GM12878 (cell line): ENCODE measurements at regions not wholly inside any gene's neighbourhood (a gene's known extent, or its start where the extent isn't known, plus 50 kb on each side); places are given as distances from the start of the nearest gene placed in this dataset.

Experiments used
- ATAC-seq: fragments of 200-7000 bp; cut with Tn5 transposase; 3 replicates; pipeline ENCODE4 v1.9.1; 2020; ENCODE audit warnings: mild to moderate bottlenecking, moderate library complexity
- BruUV-seq: library from RNA; stranded (reverse); fragments of 400-500 nt; replicated peaks from 2 replicates; lab custom pipeline; 2021; lab: Mats Ljungman, UMichigan
- CTCF ChIA-PET: fragments of 300-600 bp; sonication (Branson Sonifier 250); formaldehyde crosslinking; extraction: SDS; loops from one replicate; lab custom pipeline; 2021; ENCODE audit warnings: inconsistent platforms; lab: Yijun Ruan, JAX
- POLR2A ChIA-PET: fragments of 350-600 bp; formaldehyde crosslinking; extraction: SDS; loops from one replicate; lab custom pipeline; 2021; ENCODE audit warnings: inconsistent platforms; lab: Charles Lee
- RAD21 ChIA-PET: fragments of 300-600 bp; sonication (Branson Sonifier 250); formaldehyde crosslinking; loops from one replicate; lab custom pipeline; 2023; ENCODE audit warnings: antibody characterized with exemption; ENCODE audit not compliant: unreplicated experiment; lab: Charles Lee
- SMC1A ChIA-PET: fragments of 300-600 bp; sonication (Branson Sonifier 250); formaldehyde crosslinking; loops from one replicate; lab custom pipeline; 2023; ENCODE audit not compliant: unreplicated experiment, uncharacterized antibody; lab: Charles Lee
- DNase-seq: peaks from one replicate; pipeline ENCODE4 v3.0.0-alpha.2; 2011; ENCODE audit warnings: low read depth, low spot score
- FAIRE-seq: peaks from 3 replicates; lab custom pipeline; 2011; peaks lifted over from hg19 to GRCh38; lab: Jason Lieb, UNC
- H2AFZ ChIP-seq: 2 replicates; pipeline ENCODE4 v1.6.0; 2011; ENCODE audit warnings: low read depth, low read length, control low read depth; ENCODE audit not compliant: control insufficient read depth
- H3K27ac ChIP-seq: 2 replicates; pipeline ENCODE4 v1.5.1; 2011; ENCODE audit warnings: control low read depth; ENCODE audit not compliant: control insufficient read depth, insufficient read depth
- H3K27me3 ChIP-seq, 2 experiments: replicated peaks in 1 of 2; 2 replicates each; pipeline versions ENCODE4 v1.6.0 to v1.6.1; 2011; ENCODE audit warnings: low read length in 1 of 2; ENCODE audit not compliant: control insufficient read depth in 2 of 2, insufficient read depth in 2 of 2
- H3K36me3 ChIP-seq, 2 experiments: 2 replicates each; pipeline ENCODE4 v1.5.1; 2011; ENCODE audit warnings: low read length in 1 of 2; ENCODE audit not compliant: control insufficient read depth in 2 of 2, insufficient read depth in 2 of 2
- H3K4me1 ChIP-seq: 2 replicates; pipeline ENCODE4 v1.6.1; 2011; ENCODE audit warnings: mild to moderate bottlenecking, low read length, moderate library complexity, mixed read lengths; ENCODE audit not compliant: control insufficient read depth, insufficient read depth
- H3K4me2 ChIP-seq: 2 replicates; pipeline ENCODE4 v1.6.0; 2011; ENCODE audit warnings: control low read depth; ENCODE audit not compliant: control insufficient read depth, insufficient read depth
- H3K4me3 ChIP-seq: fragments of 200-600 bp; sonication (generic); 2 replicates; pipeline ENCODE4 v1.5.1; 2016
- H3K79me2 ChIP-seq: 2 replicates; pipeline ENCODE4 v1.6.0; 2011; ENCODE audit warnings: low read length; ENCODE audit not compliant: control insufficient read depth, insufficient read depth
- H3K9ac ChIP-seq: 2 replicates; pipeline ENCODE4 v1.8.0; 2011; ENCODE audit warnings: low read length, control low read depth, mixed read lengths; ENCODE audit not compliant: control insufficient read depth, insufficient read depth
- H3K9me3 ChIP-seq: replicated peaks from 3 replicates; pipeline ENCODE4 v1.5.1; 2011; ENCODE audit warnings: mild to moderate bottlenecking, low read length; ENCODE audit not compliant: control insufficient read depth, insufficient read depth
- H4K20me1 ChIP-seq: 2 replicates; pipeline ENCODE4 v1.6.0; 2011; ENCODE audit not compliant: control insufficient read depth, insufficient read depth
- CBFB ChIP-seq: IDR thresholded peaks from 2 replicates; pipeline ENCODE4 v1.6.1; 2016; ENCODE audit warnings: antibody characterized with exemption, low read depth
- FOXK2 ChIP-seq: fragments of 450-650 bp; IDR thresholded peaks from 2 replicates; pipeline ENCODE4 v1.6.1; 2017; ENCODE audit warnings: mild to moderate bottlenecking, moderate library complexity
- GATAD2B ChIP-seq: fragments of 450-650 bp; conservative IDR thresholded peaks from 2 replicates; pipeline ENCODE4 v1.6.1; 2017; ENCODE audit warnings: low read depth, mild to moderate bottlenecking, moderate library complexity
- HCFC1 ChIP-seq: fragments of 150-350 bp; IDR thresholded peaks from 2 replicates; pipeline ENCODE4 v1.6.1; 2014; ENCODE audit warnings: low read length
- SREBF1 ChIP-seq: IDR thresholded peaks from 2 replicates; pipeline ENCODE4 v1.6.1; 2012; ENCODE audit warnings: mild to moderate bottlenecking, low read length
- ZNF274 ChIP-seq: IDR thresholded peaks from one replicate; pipeline ENCODE4 v1.8.0; 2011; ENCODE audit not compliant: insufficient read length, insufficient read depth
- WGBS: methylation state at CpG from one replicate; pipeline ENCODE4 v1.1.6; 2016; ENCODE audit warnings: low lambda C conversion rate; ENCODE audit not compliant: insufficient replicate concordance, insufficient coverage; ENCODE audit errors: missing lambda C conversion rate; 5-methylcytosine and 5-hydroxymethylcytosine counted together
- in situ Hi-C: fragments of 300-500 bp; cut with MboI; formaldehyde crosslinking; loops from 9 replicates; pipeline ENCODE4 v1.14.3; 2018; ENCODE audit warnings: mixed read lengths
- intact Hi-C: fragments of 100-400 bp; cut with micrococcal nuclease; formaldehyde crosslinking; loops from one replicate; pipeline ENCODE4 v1.14.2; 2022; ENCODE audit not compliant: unreplicated experiment
- TF ChIP-seq, protein P1 (sequence below): fragments of 450-650 bp; formaldehyde crosslinking; IDR thresholded peaks from 2 replicates; pipeline ENCODE4 v1.4.0; 2022; ENCODE audit warnings: mild to moderate bottlenecking, moderate library complexity

DNA sequence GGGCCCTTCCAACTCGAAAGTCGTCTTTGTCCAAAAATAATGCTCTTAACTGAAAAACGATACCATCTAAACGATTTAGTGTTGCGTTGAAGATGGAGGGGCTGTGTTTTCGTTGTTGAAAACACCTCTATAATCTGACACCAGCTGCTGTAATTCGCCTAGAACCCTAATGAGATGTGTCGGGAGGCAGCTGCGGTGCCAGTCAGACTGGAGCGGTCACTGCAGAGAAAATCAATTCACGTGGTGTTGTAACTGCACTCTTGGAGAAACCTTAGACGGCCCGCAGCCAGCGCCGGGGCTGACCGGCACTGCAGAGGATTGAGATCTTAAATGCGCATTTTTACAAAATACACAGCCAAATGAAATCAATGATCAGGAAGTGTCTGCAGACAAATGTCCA is 339.1 kb downstream of the ZNF536 start:
- Histone ChIP-seq H3K36me3 (no peaks in the 10 kb centered on the region), H3K4me2 (no peak overlapping the region), H3K4me1 (no peaks in the 10 kb centered on the region), H2AFZ (no peak overlapping the region), H3K27me3 (no peaks in the 10 kb centered on the region), H3K9me3 (no peaks in the 10 kb centered on the region), H3K9ac (no peak overlapping the region), H3K27ac (no peak overlapping the region), H4K20me1 (no peaks in the 10 kb centered on the region), H3K4me3 (no peak overlapping the region), H3K79me2 (no peaks in the 10 kb centered on the region)
- BruUV-seq: no TSS peak
- ChIA-PET POLR2A (no interaction called here), CTCF (interaction anchor here (0.6 to 1.1 kb wide), 3 partner anchors 9 to 244 kb away, joined by 3 read pairs; no protein-coding TSS in a partner anchor), SMC1A (no interaction called here), RAD21 (no interaction called here)
- in situ Hi-C loops: no loop called here
- TF ChIP-seq ZNF274 (no peak), CBFB (no peak), SREBF1 (no peak), HCFC1 (no peak), GATAD2B (no peak), FOXK2 (no peak)
- TF ChIP-seq, protein P1, sequence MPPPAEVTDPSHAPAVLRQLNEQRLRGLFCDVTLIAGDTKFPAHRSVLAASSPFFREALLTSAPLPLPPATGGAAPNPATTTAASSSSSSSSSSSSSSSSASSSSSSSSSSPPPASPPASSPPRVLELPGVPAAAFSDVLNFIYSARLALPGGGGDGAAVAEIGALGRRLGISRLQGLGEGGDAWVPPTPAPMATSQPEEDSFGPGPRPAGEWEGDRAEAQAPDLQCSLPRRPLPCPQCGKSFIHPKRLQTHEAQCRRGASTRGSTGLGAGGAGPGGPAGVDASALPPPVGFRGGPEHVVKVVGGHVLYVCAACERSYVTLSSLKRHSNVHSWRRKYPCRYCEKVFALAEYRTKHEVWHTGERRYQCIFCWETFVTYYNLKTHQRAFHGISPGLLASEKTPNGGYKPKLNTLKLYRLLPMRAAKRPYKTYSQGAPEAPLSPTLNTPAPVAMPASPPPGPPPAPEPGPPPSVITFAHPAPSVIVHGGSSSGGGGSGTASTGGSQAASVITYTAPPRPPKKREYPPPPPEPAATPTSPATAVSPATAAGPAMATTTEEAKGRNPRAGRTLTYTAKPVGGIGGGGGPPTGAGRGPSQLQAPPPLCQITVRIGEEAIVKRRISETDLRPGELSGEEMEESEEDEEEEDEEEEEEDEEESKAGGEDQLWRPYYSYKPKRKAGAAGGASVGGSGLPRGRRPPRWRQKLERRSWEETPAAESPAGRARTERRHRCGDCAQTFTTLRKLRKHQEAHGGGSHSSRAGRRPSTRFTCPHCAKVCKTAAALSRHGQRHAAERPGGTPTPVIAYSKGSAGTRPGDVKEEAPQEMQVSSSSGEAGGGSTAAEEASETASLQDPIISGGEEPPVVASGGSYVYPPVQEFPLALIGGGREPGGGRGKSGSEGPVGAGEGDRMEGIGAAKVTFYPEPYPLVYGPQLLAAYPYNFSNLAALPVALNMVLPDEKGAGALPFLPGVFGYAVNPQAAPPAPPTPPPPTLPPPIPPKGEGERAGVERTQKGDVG: no peak
- ATAC-seq: no peak
- DNase-seq: no peak
- 61% methylated on average over 17 of the region's 17 CpGs for WGBS
- intact Hi-C loops: no loop called here
- FAIRE-seq: no peak
